Keratinocyte (primary cell): ENCODE measurements at regions not wholly inside any gene's neighbourhood (a gene's known extent, or its start where the extent isn't known, plus 50 kb on each side); places are given as distances from the start of the nearest gene placed in this dataset.

ENCODE experiments used
- DNase-seq: peaks from one replicate; pipeline ENCODE4 v3.0.0-alpha.2; 2011; ENCODE audit warnings: low read depth, missing footprints, low spot score
- FAIRE-seq: peaks from 2 replicates; lab custom pipeline; 2011; peaks lifted over from hg19 to GRCh38; lab: Jason Lieb, UNC
- H2AFZ ChIP-seq: 2 replicates; pipeline ENCODE4 v1.6.0; 2012; ENCODE audit warnings: low read length, control low read depth, inconsistent platforms; ENCODE audit not compliant: control insufficient read depth
- H3K27ac ChIP-seq: 2 replicates; pipeline ENCODE4 v1.5.1; 2011; ENCODE audit warnings: low read length; ENCODE audit not compliant: control insufficient read depth, insufficient read depth
- H3K27me3 ChIP-seq: 3 replicates; pipeline ENCODE4 v1.6.0; 2011; ENCODE audit warnings: low read length; ENCODE audit not compliant: control insufficient read depth, insufficient read depth; ENCODE audit errors: extremely low read depth
- H3K36me3 ChIP-seq, 2 experiments: 2 replicates in 1 of 2; 3 replicates in 1 of 2; pipeline ENCODE4 v1.5.1; 2011; ENCODE audit warnings: low read length in 2 of 2, mild to moderate bottlenecking in 1 of 2; ENCODE audit not compliant: control insufficient read depth in 2 of 2, insufficient read depth in 2 of 2; ENCODE audit errors: extremely low read depth in 1 of 2
- H3K4me1 ChIP-seq: 3 replicates; pipeline ENCODE4 v1.5.1; 2011; ENCODE audit warnings: low read length; ENCODE audit not compliant: control insufficient read depth, insufficient read depth; ENCODE audit errors: extremely low read depth
- H3K4me2 ChIP-seq: 3 replicates; pipeline ENCODE4 v1.6.0; 2011; ENCODE audit warnings: low read depth, low read length; ENCODE audit not compliant: control insufficient read depth, insufficient read depth; ENCODE audit errors: extremely low read depth
- H3K4me3 ChIP-seq, 3 experiments: fragments of 200-600 bp in 1 of 3; sonication (generic) in 1 of 3; 2 replicates in 2 of 3; 3 replicates in 1 of 3; pipeline ENCODE4 v1.5.1; 2011 to 2016; ENCODE audit warnings: low read length in 3 of 3, mild to moderate bottlenecking in 3 of 3, control low read depth in 2 of 3, inconsistent platforms in 1 of 3, low read depth in 1 of 3, mixed read lengths in 1 of 3, mixed run types in 1 of 3, moderate library complexity in 1 of 3; ENCODE audit not compliant: control insufficient read depth in 2 of 3, insufficient read depth in 2 of 3; ENCODE audit errors: extremely low read depth in 1 of 3
- H3K79me2 ChIP-seq: 2 replicates; pipeline ENCODE4 v1.6.0; 2012; ENCODE audit warnings: low read length; ENCODE audit not compliant: control insufficient read depth, insufficient read depth
- H3K9ac ChIP-seq: 3 replicates; pipeline ENCODE4 v1.6.0; 2011; ENCODE audit warnings: low read length; ENCODE audit not compliant: control insufficient read depth, insufficient read depth; ENCODE audit errors: extremely low read depth
- H3K9me1 ChIP-seq: 3 replicates; pipeline ENCODE4 v1.6.0; 2011; ENCODE audit warnings: low read length; ENCODE audit not compliant: control insufficient read depth, insufficient read depth; ENCODE audit errors: extremely low read depth
- H3K9me3 ChIP-seq: 2 replicates; pipeline ENCODE4 v1.5.1; 2012; ENCODE audit warnings: low read depth, low read length; ENCODE audit not compliant: control insufficient read depth
- H4K20me1 ChIP-seq: 3 replicates; pipeline ENCODE4 v1.6.0; 2011; ENCODE audit warnings: low read length; ENCODE audit not compliant: control insufficient read depth, insufficient read depth; ENCODE audit errors: extremely low read depth
- CTCF ChIP-seq, 3 experiments: IDR thresholded peaks in 1 of 3; conservative IDR thresholded peaks in 1 of 3; optimal IDR thresholded peaks in 1 of 3; 2 replicates in 2 of 3; 3 replicates in 1 of 3; pipeline versions ENCODE3 to v1.5.1; 2011; ENCODE audit warnings: low read length in 3 of 3, mild to moderate bottlenecking in 3 of 3, moderate library complexity in 2 of 3, control low read depth in 1 of 3, inconsistent platforms in 1 of 3; ENCODE audit not compliant: insufficient read depth in 2 of 3; ENCODE audit errors: extremely low read depth in 1 of 3
- EZH2 ChIP-seq: IDR thresholded peaks from one replicate; pipeline ENCODE4 v1.6.1; 2012; ENCODE audit warnings: inconsistent platforms, mild to moderate bottlenecking, low read length, moderate library complexity
- dilution Hi-C: fragments of 300-500 bp; cut with MboI; formaldehyde crosslinking; loops from one replicate; pipeline ENCODE4 v1.7.0; 2020; ENCODE audit warnings: low sequenced_read_pairs; ENCODE audit not compliant: extremely low pct_ligation_motif_present

DNA sequence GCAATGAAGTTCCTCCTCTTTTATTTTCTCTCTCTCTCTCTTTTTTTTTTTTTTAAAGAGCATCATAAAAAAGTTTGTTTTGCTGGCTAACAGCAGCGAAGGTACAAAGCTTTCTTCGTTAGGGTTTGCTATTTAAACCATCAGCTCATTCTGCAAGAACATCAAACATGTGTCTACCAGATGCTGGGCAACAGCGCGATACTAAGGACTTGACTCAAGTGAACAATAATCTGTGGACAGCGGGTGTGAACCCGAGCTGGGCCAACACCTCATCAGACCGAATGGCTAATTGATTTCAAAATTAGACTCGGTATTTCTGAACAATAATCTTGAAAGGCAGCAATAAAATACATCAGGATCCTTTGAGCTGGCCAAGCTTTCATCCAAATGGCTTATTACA is 246.4 kb downstream of the FBXO8 start:
- Histone ChIP-seq H2AFZ (no peak overlapping the region), H3K27ac (no peak overlapping the region), H3K9me3 (no peaks in the 10 kb centered on the region), H3K9ac (no peak overlapping the region), H3K4me3 (no peak overlapping the region), H4K20me1 (no peaks in the 10 kb centered on the region), H3K36me3 (no peaks in the 10 kb centered on the region), H3K4me2 (no peak overlapping the region), H3K27me3 (no peaks in the 10 kb centered on the region), H3K9me1 (no peaks in the 10 kb centered on the region), H3K79me2 (no peaks in the 10 kb centered on the region), H3K4me1 (no peaks in the 10 kb centered on the region)
- TF ChIP-seq EZH2 (no peak), CTCF (optimal IDR thresholded peaks at IDR 0.05 in 1 of 3, IDR thresholded peaks at IDR 0.05 in 1 of 3, conservative IDR thresholded peaks at IDR 0.05 in 1 of 3; ENCODE audit: extremely low read depth in 1 of 3, insufficient read depth in 2 of 3, low read length in 3 of 3) (no peak)
- no peak for FAIRE-seq
- DNase-seq: no peak
- dilution Hi-C loops: no loop called here

DNA sequence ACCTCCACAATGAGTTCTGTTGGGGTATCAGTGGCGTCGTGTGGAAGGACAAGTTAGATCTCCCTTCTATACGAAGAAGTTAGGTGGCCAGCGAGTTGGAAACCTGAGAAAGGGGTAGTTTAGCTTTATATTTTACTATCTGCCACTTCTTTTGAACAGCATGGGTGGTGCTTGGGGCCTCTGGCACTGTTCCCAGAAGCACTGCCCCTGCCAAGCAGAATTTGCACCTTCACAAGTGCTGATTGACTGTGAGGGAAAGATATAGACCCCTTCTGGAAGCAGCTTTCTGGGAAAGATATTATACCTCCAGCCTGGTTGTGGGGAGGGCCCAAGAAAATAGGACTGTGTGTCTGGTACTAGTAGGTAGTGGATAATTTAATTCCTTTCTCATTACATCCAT is 246.9 kb downstream of the FBXO8 start:
- Histone ChIP-seq H3K9me3 (no peaks in the 10 kb centered on the region), H3K27ac (no peak overlapping the region), H2AFZ (no peak overlapping the region), H3K4me2 (no peak overlapping the region), H3K27me3 (no peaks in the 10 kb centered on the region), H3K4me1 (no peaks in the 10 kb centered on the region), H3K9me1 (no peaks in the 10 kb centered on the region), H3K36me3 (no peaks in the 10 kb centered on the region), H3K9ac (no peak overlapping the region), H3K4me3 (no peak overlapping the region), H4K20me1 (no peaks in the 10 kb centered on the region), H3K79me2 (no peaks in the 10 kb centered on the region)
- DNase-seq (no peak), FAIRE-seq (no peak)
- TF ChIP-seq CTCF (optimal IDR thresholded peaks at IDR 0.05 in 1 of 3, IDR thresholded peaks at IDR 0.05 in 1 of 3, conservative IDR thresholded peaks at IDR 0.05 in 1 of 3; ENCODE audit: extremely low read depth in 1 of 3, insufficient read depth in 2 of 3, low read length in 3 of 3) (no peak), EZH2 (no peak)
- dilution Hi-C loops: no loop called here
